H9 (cell line): ENCODE measurements at regions not wholly inside any gene's neighbourhood (a gene's known extent, or its start where the extent isn't known, plus 50 kb on each side); places are given as distances from the start of the nearest gene placed in this dataset.

Source experiments
- DNase-seq: peaks from one replicate; pipeline ENCODE4 v3.0.0-alpha.2; 2017
- H2AFZ ChIP-seq: one replicate; pipeline ENCODE4 v1.6.1; 2013; ENCODE audit warnings: mild to moderate bottlenecking, low read length, control low read depth, moderate library complexity
- H2AK5ac ChIP-seq: 2 replicates; pipeline ENCODE4 v1.6.1; 2013; ENCODE audit warnings: low read length, control low read depth, mixed read lengths; ENCODE audit not compliant: insufficient read length
- H2BK120ac ChIP-seq: one replicate; pipeline ENCODE4 v1.6.1; 2013; ENCODE audit warnings: low read depth, mild to moderate bottlenecking, low read length, control low read depth, inconsistent platforms; ENCODE audit not compliant: poor library complexity, severe bottlenecking
- H2BK12ac ChIP-seq: 2 replicates; pipeline ENCODE4 v1.6.1; 2013; ENCODE audit warnings: low read length, control low read depth, mixed read lengths, low read depth; ENCODE audit not compliant: insufficient read length
- H2BK15ac ChIP-seq: 2 replicates; pipeline ENCODE4 v1.6.1; 2013; ENCODE audit warnings: low read depth, low read length, control low read depth
- H2BK20ac ChIP-seq: one replicate; pipeline ENCODE4 v1.6.1; 2013; ENCODE audit warnings: low read depth, mild to moderate bottlenecking, low read length, control low read depth, inconsistent platforms; ENCODE audit not compliant: poor library complexity, severe bottlenecking
- H2BK5ac ChIP-seq: 2 replicates; pipeline ENCODE4 v1.6.1; 2013; ENCODE audit warnings: low read length, control low read depth, mixed read lengths; ENCODE audit not compliant: insufficient read length
- H3K14ac ChIP-seq: 2 replicates; pipeline ENCODE4 v1.6.1; 2013; ENCODE audit warnings: low read length, control low read depth; ENCODE audit not compliant: insufficient read depth
- H3K18ac ChIP-seq: 2 replicates; pipeline ENCODE4 v1.6.1; 2013; ENCODE audit warnings: low read depth, mild to moderate bottlenecking, mixed read lengths, low read length, control low read depth; ENCODE audit not compliant: insufficient read length
- H3K23ac ChIP-seq: 2 replicates; pipeline ENCODE4 v1.6.1; 2013; ENCODE audit warnings: low read length, control low read depth, mixed read lengths, low read depth; ENCODE audit not compliant: insufficient read length
- H3K23me2 ChIP-seq: 2 replicates; pipeline ENCODE4 v1.6.1; 2013; ENCODE audit warnings: low read depth, mild to moderate bottlenecking, mixed read lengths, low read length, control low read depth; ENCODE audit not compliant: insufficient read length, poor library complexity, severe bottlenecking
- H3K27ac ChIP-seq: 2 replicates; pipeline ENCODE4 v1.5.1; 2013; ENCODE audit warnings: low read length, control low read depth, mixed read lengths, low read depth; ENCODE audit not compliant: insufficient read length
- H3K27me3 ChIP-seq: 2 replicates; pipeline ENCODE4 v1.6.1; 2013; ENCODE audit warnings: low read length, control low read depth, inconsistent platforms; ENCODE audit not compliant: insufficient read depth
- H3K4ac ChIP-seq: 2 replicates; pipeline ENCODE4 v1.6.1; 2013; ENCODE audit warnings: low read depth, mild to moderate bottlenecking, control low read depth, inconsistent platforms, low read length, moderate library complexity
- H3K4me1 ChIP-seq: 2 replicates; pipeline ENCODE4 v1.6.1; 2013; ENCODE audit warnings: low read length, control low read depth, inconsistent platforms; ENCODE audit not compliant: insufficient read depth
- H3K4me2 ChIP-seq: 2 replicates; pipeline ENCODE4 v1.6.1; 2013; ENCODE audit warnings: low read length, control low read depth, mixed read lengths; ENCODE audit not compliant: insufficient read length, insufficient read depth
- H3K56ac ChIP-seq: 2 replicates; pipeline ENCODE4 v1.6.1; 2013; ENCODE audit warnings: low read depth, mild to moderate bottlenecking, mixed read lengths, low read length, control low read depth; ENCODE audit not compliant: insufficient read length
- H3K79me1 ChIP-seq: 2 replicates; pipeline ENCODE4 v1.6.1; 2013; ENCODE audit warnings: low read depth, mild to moderate bottlenecking, moderate library complexity, low read length, control low read depth, inconsistent platforms; ENCODE audit not compliant: insufficient read depth, poor library complexity, severe bottlenecking
- H3K79me2 ChIP-seq: 2 replicates; pipeline ENCODE4 v1.6.1; 2013; ENCODE audit warnings: low read length, control low read depth, inconsistent platforms; ENCODE audit not compliant: insufficient read depth
- H3K9ac ChIP-seq: 2 replicates; pipeline ENCODE4 v1.6.1; 2013; ENCODE audit warnings: low read length, control low read depth, mixed read lengths; ENCODE audit not compliant: insufficient read length; ENCODE audit errors: extremely low read depth
- H3K9me3 ChIP-seq: one replicate; pipeline ENCODE4 v1.6.1; 2013; ENCODE audit warnings: low read depth, low read length, inconsistent platforms; ENCODE audit not compliant: control insufficient read depth
- H3T11ph ChIP-seq: one replicate; pipeline ENCODE4 v1.6.1; 2013; ENCODE audit warnings: mild to moderate bottlenecking, low read length, control low read depth, inconsistent platforms
- H4K20me1 ChIP-seq: one replicate; pipeline ENCODE4 v1.6.1; 2013; ENCODE audit not compliant: control insufficient read depth, insufficient read length, insufficient read depth
- H4K5ac ChIP-seq: 2 replicates; pipeline ENCODE4 v1.6.1; 2013; ENCODE audit warnings: low read depth, mild to moderate bottlenecking, mixed read lengths, low read length, control low read depth; ENCODE audit not compliant: insufficient read length
- H4K8ac ChIP-seq: replicated peaks from 2 replicates; pipeline ENCODE4 v1.6.1; 2013; ENCODE audit warnings: low read length, control low read depth, mixed read lengths, low read depth; ENCODE audit not compliant: insufficient read length
- H4K91ac ChIP-seq: 2 replicates; pipeline ENCODE4 v1.6.1; 2013; ENCODE audit warnings: low read depth, mild to moderate bottlenecking, moderate library complexity, mixed read lengths, low read length, control low read depth; ENCODE audit not compliant: insufficient read length
- H3K27ac Mint-ChIP-seq, 3 experiments: 2 replicates in 2 of 3; 3 replicates in 1 of 3; pipeline ENCODE4 v1.8.0; 2020 to 2021; ENCODE audit warnings: mixed read lengths in 3 of 3, mild to moderate bottlenecking in 1 of 3, moderate library complexity in 1 of 3
- H3K27me3 Mint-ChIP-seq: 2 replicates; pipeline ENCODE4 v1.8.0; 2021; ENCODE audit warnings: low read depth, mild to moderate bottlenecking, moderate library complexity, mixed read lengths
- H3K36me3 Mint-ChIP-seq, 3 experiments: 2 replicates in 2 of 3; 3 replicates in 1 of 3; pipeline ENCODE4 v1.8.0; 2020 to 2021; ENCODE audit warnings: low read depth in 3 of 3, mixed read lengths in 3 of 3; ENCODE audit not compliant: insufficient read depth in 1 of 3
- H3K4me1 Mint-ChIP-seq, 2 experiments: 2 replicates each; pipeline ENCODE4 v1.8.0; 2020; ENCODE audit warnings: mixed read lengths in 2 of 2
- H3K4me3 Mint-ChIP-seq, 2 experiments: 2 replicates in 1 of 2; 3 replicates in 1 of 2; pipeline ENCODE4 v1.8.0; 2020 to 2021; ENCODE audit warnings: mild to moderate bottlenecking in 2 of 2, mixed read lengths in 2 of 2, moderate library complexity in 1 of 2
- H3K9me3 Mint-ChIP-seq, 2 experiments: 2 replicates in 1 of 2; 3 replicates in 1 of 2; pipeline ENCODE4 v1.8.0; 2020; ENCODE audit warnings: mild to moderate bottlenecking in 2 of 2, mixed read lengths in 2 of 2, moderate library complexity in 1 of 2
- CTCF ChIP-seq: fragments of 200-600 bp; sonication (generic); conservative IDR thresholded peaks from 3 replicates; pipeline ENCODE4 v1.8.0; 2021; ENCODE audit warnings: antibody characterized with exemption, mild to moderate bottlenecking
- WGBS: extraction: QIAGEN DNeasy Blood & Tissue Kit; methylation state at CpG from one replicate; pipeline ENCODE4 v1.1.7; 2013; ENCODE audit warnings: missing lambda C conversion rate, low lambda C conversion rate, mixed read lengths; ENCODE audit not compliant: insufficient read length; ENCODE audit errors: extremely low coverage; 5-methylcytosine and 5-hydroxymethylcytosine counted together

- H3K23me2 ChIP-seq: no peaks in the 10 kb centered on the region
- H4K20me1 ChIP-seq: no peaks in the 10 kb centered on the region
- no peak overlapping the region for H2BK15ac ChIP-seq
- Mint-ChIP-seq H3K27ac (no peak overlapping the region), H3K27me3 (0 out of 2 replicates have a peak, but pooled peaks cover under 1% of the 10 kb centered on the region), H3K9me3 (peaks cover 16 to 19% of the 10 kb centered on the region in 2 experiments), H3K36me3 (peaks cover 0 to 8% (median 2%) of the 10 kb centered on the region in 3 experiments; a peak in 4 of 7 replicates), H3K4me3 (no peak overlapping the region), H3K4me1 (peaks cover 0 to 8% of the 10 kb centered on the region in 2 experiments; a peak in 2 of 4 replicates)
- H3K9me3 ChIP-seq: no peaks in the 10 kb centered on the region
- no peak overlapping the region for H2AFZ ChIP-seq
- H4K8ac ChIP-seq: no peak overlapping the region
- H3K23ac ChIP-seq: no peak overlapping the region
- H3K4ac ChIP-seq: no peak overlapping the region
- no peak overlapping the region for H2BK120ac ChIP-seq
- H3K4me2 ChIP-seq: no peak overlapping the region
- no peaks in the 10 kb centered on the region for H3K4me1 ChIP-seq
- H2BK12ac ChIP-seq: no peak overlapping the region
- H2BK20ac ChIP-seq: no peak overlapping the region
- H2BK5ac ChIP-seq: no peak overlapping the region
- H3K27ac ChIP-seq: no peak overlapping the region
- no peak overlapping the region for H3K18ac ChIP-seq
- no peak for TF ChIP-seq CTCF
- H4K91ac ChIP-seq: no peak overlapping the region
- H3K79me2 ChIP-seq: no peaks in the 10 kb centered on the region
- H2AK5ac ChIP-seq: no peak overlapping the region
- no CpG with 5 or more reads among the region's 1 CpG for WGBS
- H3K9ac ChIP-seq: no peak overlapping the region
- no peak overlapping the region for H3T11ph ChIP-seq
- DNase-seq: no peak
- H3K56ac ChIP-seq: no peak overlapping the region
- no peak overlapping the region for H4K5ac ChIP-seq
- no peaks in the 10 kb centered on the region for H3K27me3 ChIP-seq
- no peaks in the 10 kb centered on the region for H3K79me1 ChIP-seq
- H3K14ac ChIP-seq: no peak overlapping the region
Measured at GRCh38 chr16:26700250-26700649, 366.5 kb upstream of the C16orf82 start.
